GM23338 (cell line): ENCODE measurements at regions not wholly inside any gene's neighbourhood (a gene's known extent, or its start where the extent isn't known, plus 50 kb on each side); places are given as distances from the start of the nearest gene placed in this dataset.

ENCODE experiments used
- ATAC-seq: fragments of 200-7000 bp; cut with Tn5 transposase; 3 replicates; pipeline ENCODE4 v1.9.1; 2020
- DNase-seq: peaks from one replicate; pipeline ENCODE4 v3.0.0-alpha.2; 2015; ENCODE audit warnings: low spot score
- H2AFZ ChIP-seq: fragments of 200-600 bp; sonication (generic); 2 replicates; pipeline ENCODE4 v1.8.0; 2016; ENCODE audit warnings: antibody characterized with exemption, mild to moderate bottlenecking, moderate library complexity
- H3F3A ChIP-seq: fragments of 200-600 bp; sonication (generic); replicated peaks from 2 replicates; pipeline ENCODE4 v1.8.0; 2017; ENCODE audit warnings: antibody characterized with exemption, mixed run types, low read depth
- H3K27ac ChIP-seq: fragments of 200-600 bp; sonication (generic); 2 replicates; pipeline ENCODE4 v1.6.1; 2016; ENCODE audit warnings: low read depth
- H3K27me3 ChIP-seq: fragments of 200-600 bp; sonication (generic); 2 replicates; pipeline ENCODE4 v1.8.0; 2016; ENCODE audit warnings: mild to moderate bottlenecking, mixed run types, moderate library complexity; ENCODE audit not compliant: insufficient read depth
- H3K36me3 ChIP-seq: fragments of 200-600 bp; sonication (generic); 2 replicates; pipeline ENCODE4 v1.8.0; 2016; ENCODE audit warnings: mild to moderate bottlenecking; ENCODE audit not compliant: insufficient read depth
- H3K4me1 ChIP-seq: fragments of 200-600 bp; sonication (generic); 2 replicates; pipeline ENCODE4 v1.8.0; 2016; ENCODE audit warnings: mild to moderate bottlenecking, moderate library complexity; ENCODE audit not compliant: insufficient read depth
- H3K4me2 ChIP-seq: fragments of 200-600 bp; sonication (generic); 2 replicates; pipeline ENCODE4 v1.7.1; 2017; ENCODE audit warnings: mixed run types
- H3K4me3 ChIP-seq: fragments of 200-600 bp; sonication (generic); 2 replicates; pipeline ENCODE4 v1.6.1; 2016; ENCODE audit warnings: mixed run types
- H3K79me2 ChIP-seq: fragments of 200-600 bp; sonication (generic); replicated peaks from 2 replicates; pipeline ENCODE4 v1.8.0; 2017; ENCODE audit warnings: mild to moderate bottlenecking; ENCODE audit not compliant: insufficient read depth
- H3K9me2 ChIP-seq: fragments of 200-600 bp; sonication (generic); 2 replicates; pipeline ENCODE4 v1.8.0; 2017; ENCODE audit not compliant: insufficient read depth
- H4K20me1 ChIP-seq: fragments of 200-600 bp; sonication (generic); replicated peaks from 2 replicates; pipeline ENCODE4 v1.8.0; 2017; ENCODE audit warnings: mild to moderate bottlenecking; ENCODE audit not compliant: insufficient read depth
- H3K27ac Mint-ChIP-seq: 2 replicates; pipeline ENCODE4 v1.8.0; 2020; ENCODE audit warnings: inconsistent platforms, mild to moderate bottlenecking, moderate library complexity, mixed read lengths
- H3K27me3 Mint-ChIP-seq: 3 replicates; pipeline ENCODE4 v1.8.0; 2022; ENCODE audit warnings: low read depth, mild to moderate bottlenecking, moderate library complexity, mixed read lengths, inconsistent platforms; ENCODE audit not compliant: insufficient read depth, poor library complexity
- H3K36me3 Mint-ChIP-seq: 3 replicates; pipeline ENCODE4 v1.8.0; 2021; ENCODE audit warnings: low read depth, mild to moderate bottlenecking, inconsistent platforms, moderate library complexity, mixed read lengths
- H3K4me1 Mint-ChIP-seq: 3 replicates; pipeline ENCODE4 v1.8.0; 2020; ENCODE audit warnings: mild to moderate bottlenecking, inconsistent platforms, mixed read lengths
- H3K4me3 Mint-ChIP-seq: 3 replicates; pipeline ENCODE4 v1.8.0; 2021; ENCODE audit warnings: moderate library complexity, mild to moderate bottlenecking, inconsistent platforms, mixed read lengths
- H3K9me3 Mint-ChIP-seq: 3 replicates; pipeline ENCODE4 v1.8.0; 2020; ENCODE audit warnings: moderate library complexity, mild to moderate bottlenecking, inconsistent platforms, mixed read lengths
- CREB1 ChIP-seq: fragments of 250-450 bp; sonication (Bioruptor Pico); IDR thresholded peaks from 2 replicates; pipeline ENCODE4 v1.5.0; 2020; ENCODE audit warnings: low read depth, mild to moderate bottlenecking, moderate library complexity
- CTCF ChIP-seq, 2 experiments: fragments of 200-600 bp in 1 of 2; sonication (generic) in 1 of 2; conservative IDR thresholded peaks; 2 replicates each; pipeline versions ENCODE4 v1.5.1 to v1.6.1; 2016 to 2017; ENCODE audit warnings: antibody characterized with exemption in 2 of 2, low read depth in 2 of 2, mild to moderate bottlenecking in 2 of 2, moderate library complexity in 1 of 2
- EZH2 ChIP-seq: fragments of 200-600 bp; sonication (generic); IDR thresholded peaks from one replicate; pipeline ENCODE4 v1.8.0; 2017; ENCODE audit warnings: antibody characterized with exemption, mild to moderate bottlenecking, low read depth; ENCODE audit not compliant: unreplicated experiment
- EZH2phosphoT487 ChIP-seq: fragments of 200-600 bp; sonication (generic); IDR thresholded peaks from one replicate; pipeline ENCODE4 v1.8.1; 2018; ENCODE audit warnings: antibody characterized with exemption; ENCODE audit not compliant: unreplicated experiment
- JUNB ChIP-seq: IDR thresholded peaks from one replicate; pipeline ENCODE4 v1.6.1; 2016; ENCODE audit warnings: antibody characterized with exemption; ENCODE audit not compliant: unreplicated experiment
- NANOG ChIP-seq: IDR thresholded peaks from 2 replicates; pipeline ENCODE4 v1.6.1; 2016; ENCODE audit warnings: antibody characterized with exemption, borderline replicate concordance
- POLR2AphosphoS5 ChIP-seq: IDR thresholded peaks from 2 replicates; pipeline ENCODE4 v1.6.1; 2016; ENCODE audit warnings: antibody characterized with exemption, low read depth
- STAT1 ChIP-seq: IDR thresholded peaks from one replicate; pipeline ENCODE4 v1.6.1; 2016; ENCODE audit warnings: antibody characterized with exemption; ENCODE audit not compliant: unreplicated experiment
- ZNF114 ChIP-seq: fragments of 250-450 bp; sonication (Bioruptor Pico); IDR thresholded peaks from 2 replicates; pipeline ENCODE4 v1.5.0; 2020; ENCODE audit warnings: mild to moderate bottlenecking, moderate library complexity
- ZNF331 ChIP-seq: fragments of 250-450 bp; sonication (Bioruptor Pico); IDR thresholded peaks from 2 replicates; pipeline ENCODE4 v1.5.0; 2020; ENCODE audit warnings: low read depth, mild to moderate bottlenecking, moderate library complexity
- ZNF462 ChIP-seq: fragments of 250-450 bp; sonication (Bioruptor Pico); IDR thresholded peaks from 2 replicates; pipeline ENCODE4 v1.5.0; 2020; ENCODE audit warnings: mild to moderate bottlenecking, moderate library complexity
- TF ChIP-seq, protein P1 (sequence below): IDR thresholded peaks from 2 replicates; pipeline ENCODE4 v1.6.1; 2016; ENCODE audit warnings: antibody characterized with exemption
- TF ChIP-seq, protein P2 (sequence below): IDR thresholded peaks from one replicate; pipeline ENCODE4 v1.6.1; 2018; ENCODE audit warnings: antibody characterized with exemption; ENCODE audit not compliant: unreplicated experiment

DNA sequence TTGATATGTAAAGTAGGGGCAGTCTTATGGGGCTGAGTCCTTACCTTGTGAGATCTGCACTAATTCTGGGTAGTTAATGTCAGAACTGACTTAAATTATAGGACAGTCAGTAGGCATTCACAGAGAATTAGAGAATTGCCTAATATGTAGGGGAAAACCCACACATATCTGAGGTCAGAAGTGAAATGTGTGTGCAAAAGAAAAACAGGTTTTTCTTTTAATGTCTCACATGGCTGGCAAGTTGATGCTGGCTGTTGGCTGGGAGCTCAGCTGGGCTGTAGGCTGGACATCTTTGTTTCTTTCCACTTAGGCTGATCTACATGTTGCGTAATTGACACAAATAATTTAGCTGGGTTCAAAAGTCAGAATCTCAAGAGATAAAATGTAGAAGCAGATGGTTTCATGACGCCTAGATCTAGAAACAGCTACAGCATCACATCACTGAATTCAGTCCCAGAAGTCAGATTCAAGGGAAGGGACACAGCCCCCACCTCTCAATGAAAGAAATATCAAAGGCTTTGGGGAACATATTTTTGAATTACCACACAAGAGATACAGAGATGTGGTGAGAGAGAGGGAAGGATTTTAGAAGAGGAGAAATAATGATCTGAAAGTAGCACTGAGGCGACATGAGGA lies 98.9 kb downstream of the TNFSF18 start:
- H4K20me1 ChIP-seq = no peaks in the 10 kb centered on the region
- no peak for DNase-seq
- Mint-ChIP-seq H3K36me3 (no peaks in the 10 kb centered on the region), H3K4me3 (no peak overlapping the region), H3K9me3 (no peaks in the 10 kb centered on the region), H3K4me1 (no peaks in the 10 kb centered on the region; the same call in 2 of the 3 replicates), H3K27ac (no peak overlapping the region), H3K27me3 (no peaks in the 10 kb centered on the region)
- H3K27me3 ChIP-seq = no peaks in the 10 kb centered on the region
- no peak overlapping the region for H3K27ac ChIP-seq
- 0 out of 2 replicates have a peak, but pooled peaks cover 6% of the 10 kb centered on the region for H3K9me2 ChIP-seq
- TF ChIP-seq, protein P1, sequence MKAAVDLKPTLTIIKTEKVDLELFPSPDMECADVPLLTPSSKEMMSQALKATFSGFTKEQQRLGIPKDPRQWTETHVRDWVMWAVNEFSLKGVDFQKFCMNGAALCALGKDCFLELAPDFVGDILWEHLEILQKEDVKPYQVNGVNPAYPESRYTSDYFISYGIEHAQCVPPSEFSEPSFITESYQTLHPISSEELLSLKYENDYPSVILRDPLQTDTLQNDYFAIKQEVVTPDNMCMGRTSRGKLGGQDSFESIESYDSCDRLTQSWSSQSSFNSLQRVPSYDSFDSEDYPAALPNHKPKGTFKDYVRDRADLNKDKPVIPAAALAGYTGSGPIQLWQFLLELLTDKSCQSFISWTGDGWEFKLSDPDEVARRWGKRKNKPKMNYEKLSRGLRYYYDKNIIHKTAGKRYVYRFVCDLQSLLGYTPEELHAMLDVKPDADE = no peak
- TF ChIP-seq NANOG = no peak
- no peak for TF ChIP-seq EZH2phosphoT487
- TF ChIP-seq ZNF462 (CRISPR knock-in tag) = no peak
- no peak for TF ChIP-seq EZH2
- no peak for TF ChIP-seq ZNF331
- no peak for TF ChIP-seq STAT1
- TF ChIP-seq ZNF114 (CRISPR knock-in tag) = no peak
- TF ChIP-seq, protein P2, sequence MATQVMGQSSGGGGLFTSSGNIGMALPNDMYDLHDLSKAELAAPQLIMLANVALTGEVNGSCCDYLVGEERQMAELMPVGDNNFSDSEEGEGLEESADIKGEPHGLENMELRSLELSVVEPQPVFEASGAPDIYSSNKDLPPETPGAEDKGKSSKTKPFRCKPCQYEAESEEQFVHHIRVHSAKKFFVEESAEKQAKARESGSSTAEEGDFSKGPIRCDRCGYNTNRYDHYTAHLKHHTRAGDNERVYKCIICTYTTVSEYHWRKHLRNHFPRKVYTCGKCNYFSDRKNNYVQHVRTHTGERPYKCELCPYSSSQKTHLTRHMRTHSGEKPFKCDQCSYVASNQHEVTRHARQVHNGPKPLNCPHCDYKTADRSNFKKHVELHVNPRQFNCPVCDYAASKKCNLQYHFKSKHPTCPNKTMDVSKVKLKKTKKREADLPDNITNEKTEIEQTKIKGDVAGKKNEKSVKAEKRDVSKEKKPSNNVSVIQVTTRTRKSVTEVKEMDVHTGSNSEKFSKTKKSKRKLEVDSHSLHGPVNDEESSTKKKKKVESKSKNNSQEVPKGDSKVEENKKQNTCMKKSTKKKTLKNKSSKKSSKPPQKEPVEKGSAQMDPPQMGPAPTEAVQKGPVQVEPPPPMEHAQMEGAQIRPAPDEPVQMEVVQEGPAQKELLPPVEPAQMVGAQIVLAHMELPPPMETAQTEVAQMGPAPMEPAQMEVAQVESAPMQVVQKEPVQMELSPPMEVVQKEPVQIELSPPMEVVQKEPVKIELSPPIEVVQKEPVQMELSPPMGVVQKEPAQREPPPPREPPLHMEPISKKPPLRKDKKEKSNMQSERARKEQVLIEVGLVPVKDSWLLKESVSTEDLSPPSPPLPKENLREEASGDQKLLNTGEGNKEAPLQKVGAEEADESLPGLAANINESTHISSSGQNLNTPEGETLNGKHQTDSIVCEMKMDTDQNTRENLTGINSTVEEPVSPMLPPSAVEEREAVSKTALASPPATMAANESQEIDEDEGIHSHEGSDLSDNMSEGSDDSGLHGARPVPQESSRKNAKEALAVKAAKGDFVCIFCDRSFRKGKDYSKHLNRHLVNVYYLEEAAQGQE = no peak
- no peak for TF ChIP-seq POLR2AphosphoS5
- TF ChIP-seq CREB1 (CRISPR knock-in tag) = no peak
- no peak for TF ChIP-seq JUNB
- TF ChIP-seq CTCF (conservative IDR thresholded peaks at IDR 0.05; ENCODE audit: low read depth in 2 of 2) = no peak
- ATAC-seq = no peak
- no peak overlapping the region for H3K4me3 ChIP-seq
- no peak overlapping the region for H2AFZ ChIP-seq
- no peaks in the 10 kb centered on the region for H3K36me3 ChIP-seq
- H3K79me2 ChIP-seq = no peaks in the 10 kb centered on the region
- no peak overlapping the region for H3K4me2 ChIP-seq
- H3K4me1 ChIP-seq = no peaks in the 10 kb centered on the region
- H3F3A ChIP-seq = no peaks in the 10 kb centered on the region
